Right lobe of liver (tissue), 4 donors: ENCODE measurements at regions not wholly inside any gene's neighbourhood (a gene's known extent, or its start where the extent isn't known, plus 50 kb on each side); places are given as distances from the start of the nearest gene placed in this dataset.
"Not testable (repeated sequence)": the region's sequence is repeated elsewhere in the genome, so short reads cannot be mapped to it uniquely, and the experiment has no call there.

Source experiments
- CTCF ChIP-seq, 4 donors: fragments of 200-600 bp in 3 of 4; fragments of 450-650 bp in 1 of 4; IDR thresholded peaks; one replicate each; pipeline versions ENCODE4 v1.5.1 to v1.8.0; 2016 to 2022; ENCODE audit warnings: antibody characterized with exemption in 4 of 4, mild to moderate bottlenecking in 2 of 4
- POLR2A ChIP-seq: fragments of 450-650 bp; IDR thresholded peaks from one replicate; pipeline ENCODE4 v1.6.1; 2017; ENCODE audit warnings: antibody characterized with exemption, mild to moderate bottlenecking
- donor health status: DM: no; HTN: no; CAD: no.
- donor health status: DM: no; HTN: no; CAD: no.
- donor health status: DM: no; HTN: yes; CAD: no.

- not testable (repeated sequence) for TF ChIP-seq CTCF (IDR thresholded peaks at IDR 0.05); POLR2A
Measured at GRCh38 chr4:9541388-9541915, 97.2 kb downstream of the DEFB131A start.
